Keratinocyte (primary cell): ENCODE measurements at regions not wholly inside any gene's neighbourhood (a gene's known extent, or its start where the extent isn't known, plus 50 kb on each side); places are given as distances from the start of the nearest gene placed in this dataset.

Experiments
- DNase-seq: peaks from one replicate; pipeline ENCODE4 v3.0.0-alpha.2; 2011; ENCODE audit warnings: low read depth, missing footprints, low spot score
- FAIRE-seq: peaks from 2 replicates; lab custom pipeline; 2011; peaks lifted over from hg19 to GRCh38; lab: Jason Lieb, UNC
- H2AFZ ChIP-seq: 2 replicates; pipeline ENCODE4 v1.6.0; 2012; ENCODE audit warnings: low read length, control low read depth, inconsistent platforms; ENCODE audit not compliant: control insufficient read depth
- H3K27ac ChIP-seq: 2 replicates; pipeline ENCODE4 v1.5.1; 2011; ENCODE audit warnings: low read length; ENCODE audit not compliant: control insufficient read depth, insufficient read depth
- H3K27me3 ChIP-seq: 3 replicates; pipeline ENCODE4 v1.6.0; 2011; ENCODE audit warnings: low read length; ENCODE audit not compliant: control insufficient read depth, insufficient read depth; ENCODE audit errors: extremely low read depth
- H3K36me3 ChIP-seq, 2 experiments: 2 replicates in 1 of 2; 3 replicates in 1 of 2; pipeline ENCODE4 v1.5.1; 2011; ENCODE audit warnings: low read length in 2 of 2, mild to moderate bottlenecking in 1 of 2; ENCODE audit not compliant: control insufficient read depth in 2 of 2, insufficient read depth in 2 of 2; ENCODE audit errors: extremely low read depth in 1 of 2
- H3K4me1 ChIP-seq: 3 replicates; pipeline ENCODE4 v1.5.1; 2011; ENCODE audit warnings: low read length; ENCODE audit not compliant: control insufficient read depth, insufficient read depth; ENCODE audit errors: extremely low read depth
- H3K4me2 ChIP-seq: 3 replicates; pipeline ENCODE4 v1.6.0; 2011; ENCODE audit warnings: low read depth, low read length; ENCODE audit not compliant: control insufficient read depth, insufficient read depth; ENCODE audit errors: extremely low read depth
- H3K4me3 ChIP-seq, 3 experiments: fragments of 200-600 bp in 1 of 3; sonication (generic) in 1 of 3; 2 replicates in 2 of 3; 3 replicates in 1 of 3; pipeline ENCODE4 v1.5.1; 2011 to 2016; ENCODE audit warnings: low read length in 3 of 3, mild to moderate bottlenecking in 3 of 3, control low read depth in 2 of 3, inconsistent platforms in 1 of 3, low read depth in 1 of 3, mixed read lengths in 1 of 3, mixed run types in 1 of 3, moderate library complexity in 1 of 3; ENCODE audit not compliant: control insufficient read depth in 2 of 3, insufficient read depth in 2 of 3; ENCODE audit errors: extremely low read depth in 1 of 3
- H3K79me2 ChIP-seq: 2 replicates; pipeline ENCODE4 v1.6.0; 2012; ENCODE audit warnings: low read length; ENCODE audit not compliant: control insufficient read depth, insufficient read depth
- H3K9ac ChIP-seq: 3 replicates; pipeline ENCODE4 v1.6.0; 2011; ENCODE audit warnings: low read length; ENCODE audit not compliant: control insufficient read depth, insufficient read depth; ENCODE audit errors: extremely low read depth
- H3K9me1 ChIP-seq: 3 replicates; pipeline ENCODE4 v1.6.0; 2011; ENCODE audit warnings: low read length; ENCODE audit not compliant: control insufficient read depth, insufficient read depth; ENCODE audit errors: extremely low read depth
- H3K9me3 ChIP-seq: 2 replicates; pipeline ENCODE4 v1.5.1; 2012; ENCODE audit warnings: low read depth, low read length; ENCODE audit not compliant: control insufficient read depth
- H4K20me1 ChIP-seq: 3 replicates; pipeline ENCODE4 v1.6.0; 2011; ENCODE audit warnings: low read length; ENCODE audit not compliant: control insufficient read depth, insufficient read depth; ENCODE audit errors: extremely low read depth
- CTCF ChIP-seq, 3 experiments: IDR thresholded peaks in 1 of 3; conservative IDR thresholded peaks in 1 of 3; optimal IDR thresholded peaks in 1 of 3; 2 replicates in 2 of 3; 3 replicates in 1 of 3; pipeline versions ENCODE3 to v1.5.1; 2011; ENCODE audit warnings: low read length in 3 of 3, mild to moderate bottlenecking in 3 of 3, moderate library complexity in 2 of 3, control low read depth in 1 of 3, inconsistent platforms in 1 of 3; ENCODE audit not compliant: insufficient read depth in 2 of 3; ENCODE audit errors: extremely low read depth in 1 of 3
- EZH2 ChIP-seq: IDR thresholded peaks from one replicate; pipeline ENCODE4 v1.6.1; 2012; ENCODE audit warnings: inconsistent platforms, mild to moderate bottlenecking, low read length, moderate library complexity
- dilution Hi-C: fragments of 300-500 bp; cut with MboI; formaldehyde crosslinking; loops from one replicate; pipeline ENCODE4 v1.7.0; 2020; ENCODE audit warnings: low sequenced_read_pairs; ENCODE audit not compliant: extremely low pct_ligation_motif_present

- H3K9ac ChIP-seq = no peak overlapping the region
- H3K9me1 ChIP-seq = no peaks in the 10 kb centered on the region
- no peak overlapping the region for H3K4me2 ChIP-seq
- FAIRE-seq (no peak), DNase-seq (no peak)
- H3K4me1 ChIP-seq = no peaks in the 10 kb centered on the region
- dilution Hi-C loops = no loop called here
- TF ChIP-seq EZH2 = no peak
- no peaks in the 10 kb centered on the region for H3K36me3 ChIP-seq
- no peaks in the 10 kb centered on the region for H3K79me2 ChIP-seq
- H3K27ac ChIP-seq = no peak overlapping the region
- no peaks in the 10 kb centered on the region for H4K20me1 ChIP-seq
- peaks cover 6% of the 10 kb centered on the region for H3K27me3 ChIP-seq
- H3K4me3 ChIP-seq = no peak overlapping the region
- no peak overlapping the region for H2AFZ ChIP-seq
- H3K9me3 ChIP-seq = no peaks in the 10 kb centered on the region
Measured at GRCh38 chr10:23521735-23522134, 82.9 kb downstream of the OTUD1 start.

GRCh38 chr10:23522345-23522744, 83.5 kb downstream of the OTUD1 start:
- FAIRE-seq (no peak), DNase-seq (no peak)
- Histone ChIP-seq H3K27me3 (peaks cover 6% of the 10 kb centered on the region), H3K4me1 (no peaks in the 10 kb centered on the region), H3K9me3 (no peaks in the 10 kb centered on the region), H4K20me1 (no peaks in the 10 kb centered on the region), H3K79me2 (no peaks in the 10 kb centered on the region), H3K4me3 (no peak overlapping the region), H3K9ac (no peak overlapping the region), H2AFZ (no peak overlapping the region), H3K27ac (no peak overlapping the region), H3K9me1 (no peaks in the 10 kb centered on the region), H3K4me2 (no peak overlapping the region), H3K36me3 (no peaks in the 10 kb centered on the region)
- TF ChIP-seq CTCF (optimal IDR thresholded peaks at IDR 0.05 in 1 of 3, IDR thresholded peaks at IDR 0.05 in 1 of 3, conservative IDR thresholded peaks at IDR 0.05 in 1 of 3; ENCODE audit: extremely low read depth in 1 of 3, insufficient read depth in 2 of 3, low read length in 3 of 3) (no peak), EZH2 (no peak)
- dilution Hi-C loops = no loop called here

DNA sequence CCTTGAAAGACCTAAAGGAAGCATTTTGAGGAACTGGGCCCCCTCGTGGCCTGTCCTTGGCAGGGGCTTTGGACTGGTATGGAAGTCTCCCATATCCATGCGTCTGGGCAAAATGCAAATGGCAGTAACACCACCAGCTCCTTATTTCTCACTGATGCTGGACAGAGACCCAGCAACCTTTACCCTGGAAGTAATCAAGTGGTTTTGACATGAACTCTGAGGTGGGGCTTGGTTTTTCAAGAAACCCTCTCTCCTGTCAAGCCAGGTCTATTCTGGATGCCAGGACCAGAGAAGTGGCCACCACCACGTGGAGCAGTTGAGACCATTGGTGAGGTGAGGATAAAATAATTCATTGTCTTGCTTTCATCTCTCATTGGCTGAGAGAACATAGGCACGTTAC, 84.4 kb downstream of the OTUD1 start:
- H2AFZ ChIP-seq = no peak overlapping the region
- no peaks in the 10 kb centered on the region for H3K9me1 ChIP-seq
- no peak overlapping the region for H3K9ac ChIP-seq
- no peaks in the 10 kb centered on the region for H3K4me1 ChIP-seq
- H3K27me3 ChIP-seq = peaks cover 6% of the 10 kb centered on the region
- no peak overlapping the region for H3K27ac ChIP-seq
- no peaks in the 10 kb centered on the region for H4K20me1 ChIP-seq
- H3K79me2 ChIP-seq = no peaks in the 10 kb centered on the region
- no peak for TF ChIP-seq EZH2
- TF ChIP-seq CTCF (optimal IDR thresholded peaks at IDR 0.05 in 1 of 3, IDR thresholded peaks at IDR 0.05 in 1 of 3, conservative IDR thresholded peaks at IDR 0.05 in 1 of 3; ENCODE audit: extremely low read depth in 1 of 3, insufficient read depth in 2 of 3, low read length in 3 of 3) = no peak
- no peak for DNase-seq
- FAIRE-seq = no peak
- no peak overlapping the region for H3K4me3 ChIP-seq
- dilution Hi-C loops = no loop called here
- H3K4me2 ChIP-seq = no peak overlapping the region
- no peaks in the 10 kb centered on the region for H3K36me3 ChIP-seq
- no peaks in the 10 kb centered on the region for H3K9me3 ChIP-seq
